Endothelial cell of umbilical vein (primary cell): ENCODE measurements at regions not wholly inside any gene's neighbourhood (a gene's known extent, or its start where the extent isn't known, plus 50 kb on each side); places are given as distances from the start of the nearest gene placed in this dataset.

Experiments used
- CTCF ChIP-seq, 2 donors: IDR thresholded peaks; 1 replicate in 1 of 2; 2 replicates in 1 of 2; pipeline ENCODE4 v1.5.1; 2011; ENCODE audit warnings: low read length in 2 of 2, mild to moderate bottlenecking in 2 of 2, moderate library complexity in 2 of 2, control low read depth in 1 of 2, inconsistent platforms in 1 of 2, low read depth in 1 of 2; ENCODE audit not compliant: insufficient read depth in 1 of 2; ENCODE audit errors: extremely low read depth in 1 of 2
- EZH2 ChIP-seq: IDR thresholded peaks from 2 replicates; pipeline ENCODE4 v1.6.1; 2012; ENCODE audit warnings: borderline replicate concordance, low read depth, mild to moderate bottlenecking, moderate library complexity, low read length, inconsistent platforms; ENCODE audit not compliant: severe bottlenecking
- MYC ChIP-seq: IDR thresholded peaks from one replicate; pipeline ENCODE4 v1.6.1; 2011; ENCODE audit warnings: mild to moderate bottlenecking, low read depth, low read length
- POLR2A ChIP-seq: IDR thresholded peaks from 2 replicates; pipeline ENCODE4 v1.6.1; 2012; ENCODE audit warnings: low read depth, mild to moderate bottlenecking, control low read depth, low read length
- POLR2AphosphoS5 ChIP-seq: IDR thresholded peaks from 2 replicates; pipeline ENCODE4 v1.6.1; 2012; ENCODE audit warnings: low read depth, mild to moderate bottlenecking, control low read depth, low read length, moderate library complexity; ENCODE audit not compliant: insufficient read depth

DNA sequence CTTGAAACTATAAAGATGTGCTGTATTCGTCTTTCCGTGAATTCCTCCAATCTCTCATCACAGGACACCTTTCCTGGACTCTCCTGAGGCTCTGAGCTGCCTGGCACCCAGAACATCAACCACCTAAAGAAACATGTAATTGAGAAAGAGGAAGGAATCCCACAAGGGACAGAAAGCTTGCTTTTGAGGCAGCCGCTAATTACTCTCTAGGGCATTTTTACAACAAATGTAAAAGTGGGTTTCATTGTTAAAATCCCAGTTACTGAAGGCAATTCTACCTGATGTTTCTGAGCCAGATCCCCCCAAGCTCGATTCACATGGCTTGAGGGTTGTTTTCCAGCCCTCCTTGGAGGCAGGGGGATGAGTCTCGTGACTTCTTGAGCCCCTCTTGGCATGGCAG lies 238.5 kb upstream of the LHX5 start:
- no peak for TF ChIP-seq CTCF (IDR thresholded peaks at IDR 0.05; ENCODE audit: extremely low read depth in 1 of 2, insufficient read depth in 1 of 2, low read depth in 1 of 2, low read length in 2 of 2)
- no peak for TF ChIP-seq MYC
- TF ChIP-seq POLR2A: no peak
- no peak for TF ChIP-seq EZH2
- no peak for TF ChIP-seq POLR2AphosphoS5
